WTC11 (cell line): ENCODE measurements at regions not wholly inside any gene's neighbourhood (a gene's known extent, or its start where the extent isn't known, plus 50 kb on each side); places are given as distances from the start of the nearest gene placed in this dataset.

ENCODE experiments used
- ATAC-seq: fragments of 200-7000 bp; cut with Tn5 transposase; 2 replicates; pipeline ENCODE4 v1.10.0; 2021; ENCODE audit warnings: mild to moderate bottlenecking, moderate library complexity
- CTCF ChIA-PET: fragments of 300-600 bp; sonication (Branson Sonifier 250); formaldehyde crosslinking; loops from one replicate; lab custom pipeline; 2021; ENCODE audit warnings: antibody characterized with exemption; lab: Charles Lee
- POLR2A ChIA-PET: fragments of 350-600 bp; sonication (Branson Sonifier 250); formaldehyde crosslinking; loops from one replicate; lab custom pipeline; 2021; ENCODE audit warnings: antibody characterized with exemption; lab: Charles Lee
- DNase-seq: peaks from one replicate; pipeline ENCODE4 v3.0.0; 2021; ENCODE audit warnings: low spot score
- H3K27ac Mint-ChIP-seq: 2 replicates; pipeline ENCODE4 v1.8.0; 2021; ENCODE audit warnings: mixed read lengths
- H3K27me3 Mint-ChIP-seq: 2 replicates; pipeline ENCODE4 v1.8.0; 2021; ENCODE audit warnings: low read depth, mild to moderate bottlenecking, moderate library complexity, mixed read lengths
- H3K36me3 Mint-ChIP-seq: 2 replicates; pipeline ENCODE4 v1.8.0; 2021; ENCODE audit warnings: mixed read lengths
- H3K4me1 Mint-ChIP-seq: 2 replicates; pipeline ENCODE4 v1.8.0; 2022; ENCODE audit warnings: mixed read lengths
- H3K4me3 Mint-ChIP-seq: 2 replicates; pipeline ENCODE4 v1.8.0; 2021; ENCODE audit warnings: mild to moderate bottlenecking, moderate library complexity, mixed read lengths
- H3K9me3 Mint-ChIP-seq: 2 replicates; pipeline ENCODE4 v1.8.0; 2021; ENCODE audit warnings: mixed read lengths
- AR ChIP-seq: fragments of 250-450 bp; sonication (Bioruptor Pico); IDR thresholded peaks from 2 replicates; pipeline ENCODE4 v1.9.0; 2021; ENCODE audit warnings: mild to moderate bottlenecking
- ATF1 ChIP-seq: sonication (generic); formaldehyde crosslinking; IDR thresholded peaks from 2 replicates; pipeline ENCODE4 v1.8.1; 2023; ENCODE audit warnings: mild to moderate bottlenecking, moderate library complexity, missing genetic modification reagents
- ATF2 ChIP-seq: sonication (generic); formaldehyde crosslinking; IDR thresholded peaks from 2 replicates; pipeline ENCODE4 v1.8.1; 2022; ENCODE audit warnings: low read depth, missing genetic modification reagents, borderline replicate concordance
- CBFB ChIP-seq: sonication (generic); formaldehyde crosslinking; IDR thresholded peaks from 2 replicates; pipeline ENCODE4 v1.8.1; 2022; ENCODE audit warnings: mild to moderate bottlenecking, low read depth, missing genetic modification reagents
- CREM ChIP-seq: sonication (generic); formaldehyde crosslinking; IDR thresholded peaks from 2 replicates; pipeline ENCODE4 v1.8.1; 2022; ENCODE audit warnings: mild to moderate bottlenecking, missing genetic modification reagents, moderate library complexity
- E2F1 ChIP-seq: sonication (generic); formaldehyde crosslinking; IDR thresholded peaks from 2 replicates; pipeline ENCODE4 v1.8.0; 2022; ENCODE audit warnings: mild to moderate bottlenecking, missing genetic modification reagents
- E2F4 ChIP-seq: sonication (generic); formaldehyde crosslinking; IDR thresholded peaks from 2 replicates; pipeline ENCODE4 v1.8.1; 2022; ENCODE audit warnings: low read depth, mild to moderate bottlenecking, moderate library complexity, missing genetic modification reagents, borderline replicate concordance
- FOXJ3 ChIP-seq: sonication (generic); formaldehyde crosslinking; IDR thresholded peaks from 2 replicates; pipeline ENCODE4 v1.9.0; 2021; ENCODE audit warnings: missing genetic modification reagents, mild to moderate bottlenecking, borderline replicate concordance
- FOXK1 ChIP-seq: sonication (generic); formaldehyde crosslinking; IDR thresholded peaks from 2 replicates; pipeline ENCODE4 v1.8.0; 2022; ENCODE audit warnings: mild to moderate bottlenecking, moderate library complexity, missing genetic modification reagents
- GTF2I ChIP-seq: fragments of 250-450 bp; sonication (Bioruptor Pico); conservative IDR thresholded peaks from 2 replicates; pipeline ENCODE4 v1.4.0; 2021; ENCODE audit warnings: mild to moderate bottlenecking
- HMGXB4 ChIP-seq: sonication (generic); formaldehyde crosslinking; IDR thresholded peaks from 2 replicates; pipeline ENCODE4 v1.8.1; 2023; ENCODE audit warnings: mild to moderate bottlenecking, moderate library complexity, missing genetic modification reagents
- IRF2 ChIP-seq: sonication (generic); formaldehyde crosslinking; IDR thresholded peaks from 2 replicates; pipeline ENCODE4 v1.8.0; 2022; ENCODE audit warnings: low read depth, missing genetic modification reagents, borderline replicate concordance
- RORB ChIP-seq: fragments of 250-450 bp; sonication (Bioruptor Pico); IDR thresholded peaks from 2 replicates; pipeline ENCODE4 v1.9.0; 2021; ENCODE audit warnings: mild to moderate bottlenecking
- SP1 ChIP-seq: sonication (generic); formaldehyde crosslinking; conservative IDR thresholded peaks from 2 replicates; pipeline ENCODE4 v1.8.1; 2022; ENCODE audit warnings: missing genetic modification reagents
- ZBTB21 ChIP-seq: sonication (generic); formaldehyde crosslinking; IDR thresholded peaks from 2 replicates; pipeline ENCODE4 v1.8.1; 2023; ENCODE audit warnings: mild to moderate bottlenecking, missing genetic modification reagents, borderline replicate concordance
- ZNF512 ChIP-seq: sonication (generic); formaldehyde crosslinking; IDR thresholded peaks from 2 replicates; pipeline ENCODE4 v1.8.1; 2022; ENCODE audit warnings: missing genetic modification reagents, borderline replicate concordance
- ZNF671 ChIP-seq: fragments of 250-450 bp; sonication (Bioruptor Pico); IDR thresholded peaks from 2 replicates; pipeline ENCODE4 v1.8.0; 2021; ENCODE audit warnings: mild to moderate bottlenecking

- TF ChIP-seq CREM (CRISPR knock-in tag) (no peak), GTF2I (CRISPR knock-in tag) (no peak), E2F4 (CRISPR knock-in tag) (no peak)
Observed at GRCh38 chr5:54897001-54897400, 88.4 kb downstream of the ESM1 start (continued).

GRCh38 chr5:54895816-54896341, 89.5 kb downstream of the ESM1 start:
- Mint-ChIP-seq H3K36me3 (no peaks in the 10 kb centered on the region), H3K4me1 (peaks cover 4% of the 10 kb centered on the region; the same call in 1 of the 2 replicates), H3K9me3 (peaks cover 6% of the 10 kb centered on the region; the same call in 1 of the 2 replicates), H3K27ac (no peak overlapping the region), H3K4me3 (no peak overlapping the region), H3K27me3 (peaks cover 3% of the 10 kb centered on the region; the same call in 1 of the 2 replicates)
- ATAC-seq (peak; percentile 69), DNase-seq (peak; percentile 17)
- ChIA-PET POLR2A (no interaction called here), CTCF (interaction anchor here (0.6 to 1.8 kb wide), 11 partner anchors 9 to 437 kb away, joined by 3 to 11 read pairs (median 5); partner anchors contain the start of genes GPX8 and SNX18)
- TF ChIP-seq ZNF671 (CRISPR knock-in tag), result no peak
- no peak for TF ChIP-seq RORB (CRISPR knock-in tag)
- no peak for TF ChIP-seq FOXK1 (CRISPR knock-in tag)
- TF ChIP-seq FOXJ3 (CRISPR knock-in tag), result no peak
- TF ChIP-seq ATF1, result no peak
- TF ChIP-seq CBFB (CRISPR knock-in tag), result no peak
- TF ChIP-seq SP1 (CRISPR knock-in tag), result no peak
- no peak for TF ChIP-seq HMGXB4 (CRISPR knock-in tag)
- no peak for TF ChIP-seq ATF2 (CRISPR knock-in tag)
- TF ChIP-seq AR (CRISPR knock-in tag), result no peak
- no peak for TF ChIP-seq IRF2 (CRISPR knock-in tag)
- no peak for TF ChIP-seq GTF2I (CRISPR knock-in tag)
- no peak for TF ChIP-seq E2F1 (CRISPR knock-in tag)
- no peak for TF ChIP-seq ZBTB21 (CRISPR knock-in tag)
- TF ChIP-seq ZNF512, result no peak
